KMS-11 (cell line): ENCODE measurements at regions not wholly inside any gene's neighbourhood (a gene's known extent, or its start where the extent isn't known, plus 50 kb on each side); places are given as distances from the start of the nearest gene placed in this dataset.

ENCODE experiments used
- H2AFZ ChIP-seq: fragments of 200-600 bp; sonication (generic); 2 replicates; pipeline ENCODE4 v1.6.1; 2016; ENCODE audit warnings: antibody characterized with exemption, mixed run types, low read depth
- H3K27ac ChIP-seq: fragments of 200-600 bp; sonication (generic); 2 replicates; pipeline ENCODE4 v1.6.1; 2016; ENCODE audit warnings: mild to moderate bottlenecking, mixed run types
- H3K27me3 ChIP-seq: fragments of 200-600 bp; sonication (generic); 2 replicates; pipeline ENCODE4 v1.6.1; 2017; ENCODE audit warnings: mild to moderate bottlenecking, low read depth, mixed run types, moderate library complexity; ENCODE audit not compliant: insufficient read depth
- H3K36me3 ChIP-seq: fragments of 200-600 bp; sonication (generic); 2 replicates; pipeline ENCODE4 v1.6.1; 2017; ENCODE audit warnings: mild to moderate bottlenecking, mixed run types; ENCODE audit not compliant: insufficient read depth
- H3K4me1 ChIP-seq: fragments of 200-600 bp; sonication (generic); 2 replicates; pipeline ENCODE4 v1.6.1; 2016; ENCODE audit warnings: mild to moderate bottlenecking, low read depth, mixed run types; ENCODE audit not compliant: poor library complexity, severe bottlenecking
- H3K4me2 ChIP-seq: fragments of 200-600 bp; sonication (generic); 2 replicates; pipeline ENCODE4 v1.7.0; 2016; ENCODE audit warnings: mild to moderate bottlenecking, mixed run types
- H3K4me3 ChIP-seq: fragments of 200-600 bp; sonication (generic); IDR thresholded peaks from 2 replicates; pipeline ENCODE4 v1.6.1; 2017; ENCODE audit warnings: low read depth, low read length, mixed read lengths; ENCODE audit not compliant: insufficient read depth
- H3K79me2 ChIP-seq: fragments of 200-600 bp; sonication (generic); 2 replicates; pipeline ENCODE4 v1.6.1; 2016; ENCODE audit warnings: low read depth, mixed run types; ENCODE audit not compliant: insufficient read depth
- H3K9ac ChIP-seq: fragments of 200-600 bp; sonication (generic); 2 replicates; pipeline ENCODE4 v1.6.1; 2016; ENCODE audit warnings: mild to moderate bottlenecking, mixed run types
- H4K20me1 ChIP-seq: fragments of 200-600 bp; sonication (generic); 2 replicates; pipeline ENCODE4 v1.6.1; 2016; ENCODE audit warnings: mild to moderate bottlenecking, mixed run types; ENCODE audit not compliant: insufficient read depth
- CTCF ChIP-seq: fragments of 200-600 bp; sonication (generic); conservative IDR thresholded peaks from 2 replicates; pipeline ENCODE4 v1.6.1; 2017; ENCODE audit warnings: low read depth, mild to moderate bottlenecking, antibody characterized with exemption, low read length, moderate library complexity, mixed read lengths

- H4K20me1 ChIP-seq = no peaks in the 10 kb centered on the region
- no peak overlapping the region for H3K4me3 ChIP-seq
- H3K27ac ChIP-seq = no peak overlapping the region
- no peak overlapping the region for H2AFZ ChIP-seq
- no peak overlapping the region for H3K4me2 ChIP-seq
- no peaks in the 10 kb centered on the region for H3K27me3 ChIP-seq
- no peak for TF ChIP-seq CTCF
- H3K4me1 ChIP-seq = no peaks in the 10 kb centered on the region
- no peaks in the 10 kb centered on the region for H3K36me3 ChIP-seq
- H3K9ac ChIP-seq = no peak overlapping the region
- H3K79me2 ChIP-seq = no peaks in the 10 kb centered on the region
Observed at GRCh38 chr4:170231377-170231776, 141.6 kb upstream of the AADAT start.

- TF ChIP-seq CTCF = no peak
- Histone ChIP-seq H3K27ac (no peak overlapping the region), H2AFZ (no peak overlapping the region), H3K4me3 (no peak overlapping the region), H4K20me1 (no peaks in the 10 kb centered on the region), H3K27me3 (no peaks in the 10 kb centered on the region), H3K4me1 (no peaks in the 10 kb centered on the region), H3K79me2 (no peaks in the 10 kb centered on the region), H3K9ac (no peak overlapping the region), H3K4me2 (no peak overlapping the region), H3K36me3 (no peaks in the 10 kb centered on the region)
Observed at GRCh38 chr4:170230242-170230641, 140.5 kb upstream of the AADAT start.

- no peak for TF ChIP-seq CTCF
- no peak overlapping the region for H2AFZ ChIP-seq
- H3K79me2 ChIP-seq = no peaks in the 10 kb centered on the region
- H3K4me1 ChIP-seq = no peaks in the 10 kb centered on the region
- H3K27me3 ChIP-seq = no peaks in the 10 kb centered on the region
- no peak overlapping the region for H3K4me2 ChIP-seq
- H4K20me1 ChIP-seq = no peaks in the 10 kb centered on the region
- H3K9ac ChIP-seq = no peak overlapping the region
- no peaks in the 10 kb centered on the region for H3K36me3 ChIP-seq
- no peak overlapping the region for H3K4me3 ChIP-seq
- no peak overlapping the region for H3K27ac ChIP-seq
Observed at GRCh38 chr4:170229006-170229405, 139.2 kb upstream of the AADAT start.

GRCh38 chr4:170227928-170228327 is 138.2 kb upstream of the AADAT start:
- Histone ChIP-seq H3K4me3 (no peak overlapping the region), H3K36me3 (no peaks in the 10 kb centered on the region), H3K27me3 (no peaks in the 10 kb centered on the region), H2AFZ (no peak overlapping the region), H3K9ac (no peak overlapping the region), H3K4me2 (no peak overlapping the region), H3K27ac (no peak overlapping the region), H4K20me1 (no peaks in the 10 kb centered on the region), H3K79me2 (no peaks in the 10 kb centered on the region), H3K4me1 (no peaks in the 10 kb centered on the region)
- TF ChIP-seq CTCF = no peak

- Histone ChIP-seq H2AFZ (no peak overlapping the region), H3K4me2 (no peak overlapping the region), H3K4me1 (no peaks in the 10 kb centered on the region), H3K4me3 (no peak overlapping the region), H3K36me3 (no peaks in the 10 kb centered on the region), H3K27me3 (no peaks in the 10 kb centered on the region), H4K20me1 (no peaks in the 10 kb centered on the region), H3K9ac (no peak overlapping the region), H3K79me2 (no peaks in the 10 kb centered on the region), H3K27ac (no peak overlapping the region)
- TF ChIP-seq CTCF = no peak
Observed at GRCh38 chr4:170226288-170226687, 136.5 kb upstream of the AADAT start.
